HG03066 (cell line): ENCODE measurements at regions not wholly inside any gene's neighbourhood (a gene's known extent, or its start where the extent isn't known, plus 50 kb on each side); places are given as distances from the start of the nearest gene placed in this dataset.

Experiments used
- ATAC-seq: cut with Tn5 transposase; IDR thresholded peaks from one replicate; pipeline ENCODE4 v1.9.1; 2021; ENCODE audit warnings: low read depth; ENCODE audit not compliant: unreplicated experiment

- ATAC-seq = no peak
These were observed 99.7 kb upstream of the BOD1 start for GRCh38 chr5:173716058-173716682.

- ATAC-seq = no peak
These were observed 101.5 kb upstream of the BOD1 start for GRCh38 chr5:173717959-173718358.

- ATAC-seq = no peak
These were observed 102.0 kb upstream of the BOD1 start for GRCh38 chr5:173718469-173718868.

GRCh38 chr5:173719731-173720082 is 103.3 kb upstream of the BOD1 start:
- ATAC-seq = no peak

GRCh38 chr5:173720286-173720952 is 104.0 kb upstream of the BOD1 start:
- no peak for ATAC-seq

GRCh38 chr5:173720953-173721600 is 104.6 kb upstream of the BOD1 start:
- ATAC-seq = no peak

- no peak for ATAC-seq
These were observed 105.3 kb upstream of the BOD1 start for GRCh38 chr5:173721601-173722232.

GRCh38 chr5:173726846-173727557 is 110.6 kb upstream of the BOD1 start:
- no peak for ATAC-seq

GRCh38 chr5:173727839-173728778 is 111.7 kb upstream of the BOD1 start:
- ATAC-seq = no peak

- ATAC-seq = no peak
These were observed 112.8 kb upstream of the BOD1 start for GRCh38 chr5:173729079-173729765.

GRCh38 chr5:173730632-173731298 is 114.3 kb upstream of the BOD1 start:
- no peak for ATAC-seq

- no peak for ATAC-seq
These were observed 116.6 kb upstream of the BOD1 start for GRCh38 chr5:173733021-173733420.

GRCh38 chr5:173733425-173733824 is 117.0 kb upstream of the BOD1 start:
- ATAC-seq = no peak

- no peak for ATAC-seq
These were observed 117.5 kb upstream of the BOD1 start for GRCh38 chr5:173733831-173734501.

GRCh38 chr5:173734716-173735115 is 118.3 kb upstream of the BOD1 start:
- no peak for ATAC-seq

GRCh38 chr5:173735184-173735583 is 118.7 kb upstream of the BOD1 start:
- ATAC-seq = no peak

GRCh38 chr5:173735691-173736090 is 119.2 kb upstream of the BOD1 start:
- no peak for ATAC-seq

GRCh38 chr5:173736374-173736773 is 119.9 kb upstream of the BOD1 start:
- no peak for ATAC-seq
